ENCODE measurements at regions not wholly inside any gene's neighbourhood (a gene's known extent, or its start where the extent isn't known, plus 50 kb on each side); places are given as distances from the start of the nearest gene placed in this dataset.
"Not testable (repeated sequence)": the region's sequence is repeated elsewhere in the genome, so short reads cannot be mapped to it uniquely, and the experiment has no call there.

DNA sequence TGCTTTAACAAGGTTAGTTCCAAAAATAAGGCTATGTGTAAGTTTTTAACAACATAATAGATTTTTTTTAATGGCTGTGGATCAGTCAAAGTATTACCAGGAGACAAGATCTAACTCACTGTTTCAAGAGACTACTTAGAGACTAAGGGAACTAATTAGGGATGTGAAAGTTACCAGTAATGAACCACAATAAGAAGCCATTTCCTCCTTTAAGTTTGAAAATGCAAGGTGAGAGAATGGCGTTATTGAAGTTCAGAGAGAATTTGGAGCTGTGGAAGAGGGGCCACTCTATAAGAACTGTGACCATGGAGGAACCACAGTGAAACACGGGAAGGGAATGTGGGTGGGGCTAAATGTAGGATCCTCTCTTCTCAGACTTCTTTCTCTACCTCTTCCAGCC is 624.2 kb downstream of the GLUD2 start (continued):
- no peak for TF ChIP-seq ESRRA (IDR thresholded peaks at IDR 0.05; ENCODE audit: low read length)
- TF ChIP-seq RUNX3 (IDR thresholded peaks at IDR 0.05; ENCODE audit: low read length): peak; percentile 16; the same call in 1 of the 2 replicates
- TF ChIP-seq, protein P1, sequence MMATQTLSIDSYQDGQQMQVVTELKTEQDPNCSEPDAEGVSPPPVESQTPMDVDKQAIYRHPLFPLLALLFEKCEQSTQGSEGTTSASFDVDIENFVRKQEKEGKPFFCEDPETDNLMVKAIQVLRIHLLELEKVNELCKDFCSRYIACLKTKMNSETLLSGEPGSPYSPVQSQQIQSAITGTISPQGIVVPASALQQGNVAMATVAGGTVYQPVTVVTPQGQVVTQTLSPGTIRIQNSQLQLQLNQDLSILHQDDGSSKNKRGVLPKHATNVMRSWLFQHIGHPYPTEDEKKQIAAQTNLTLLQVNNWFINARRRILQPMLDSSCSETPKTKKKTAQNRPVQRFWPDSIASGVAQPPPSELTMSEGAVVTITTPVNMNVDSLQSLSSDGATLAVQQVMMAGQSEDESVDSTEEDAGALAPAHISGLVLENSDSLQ (IDR thresholded peaks at IDR 0.05): no peak
- TF ChIP-seq GABPA (IDR thresholded peaks at IDR 0.05; ENCODE audit: low read depth): no peak
- TF ChIP-seq ZNF24 (IDR thresholded peaks at IDR 0.05): peak; percentile 49; the same call in 1 of the 2 replicates

DNA sequence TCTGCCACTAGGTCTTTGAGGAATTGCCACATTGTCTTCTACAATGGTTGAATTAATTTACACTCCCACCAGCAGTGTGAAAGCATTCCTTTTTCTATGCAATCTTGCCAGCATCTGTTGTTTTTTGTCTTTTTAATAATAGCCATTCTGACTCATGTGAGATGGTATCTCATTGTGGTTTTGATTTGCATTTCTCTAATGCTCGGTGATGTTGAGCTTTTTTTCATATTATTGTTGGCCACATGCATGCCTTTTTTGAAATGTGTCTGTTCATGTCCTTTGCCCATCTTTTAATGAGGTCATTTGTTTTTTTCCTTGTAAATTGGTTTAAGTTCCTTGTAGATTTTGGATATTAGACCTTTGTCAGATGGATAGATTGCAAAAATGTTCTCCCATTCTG is 661.8 kb downstream of the GLUD2 start:
- H3K9ac ChIP-seq (ENCODE audit: control insufficient read depth, insufficient read depth, low read length); BruUV-seq (replicated peaks); H3K27me3 ChIP-seq (replicated peaks in 1 of 2; ENCODE audit: control insufficient read depth in 2 of 2, insufficient read depth in 2 of 2, low read length in 1 of 2); in situ Hi-C loops (cut with MboI); H2AFZ ChIP-seq (ENCODE audit: control insufficient read depth, low read depth, low read length); CTCF ChIA-PET; ATAC-seq; DNase-seq (ENCODE audit: low read depth, low spot score); H4K20me1 ChIP-seq (ENCODE audit: control insufficient read depth, insufficient read depth); RAD21 ChIA-PET (ENCODE audit: unreplicated experiment); H3K36me3 ChIP-seq (ENCODE audit: control insufficient read depth in 2 of 2, insufficient read depth in 2 of 2, low read length in 1 of 2); SMC1A ChIA-PET (ENCODE audit: uncharacterized antibody, unreplicated experiment); H3K4me2 ChIP-seq (ENCODE audit: control insufficient read depth, insufficient read depth); H3K4me1 ChIP-seq (ENCODE audit: control insufficient read depth, insufficient read depth, low read length); FAIRE-seq; H3K4me3 ChIP-seq; intact Hi-C loops (cut with micrococcal nuclease; ENCODE audit: unreplicated experiment); H3K9me3 ChIP-seq (replicated peaks; ENCODE audit: control insufficient read depth, insufficient read depth, low read length); POLR2A ChIA-PET; H3K79me2 ChIP-seq (ENCODE audit: control insufficient read depth, insufficient read depth, low read length); H3K27ac ChIP-seq (ENCODE audit: control insufficient read depth, insufficient read depth): not testable (repeated sequence)
- 0% methylated on average over 1 of the region's 1 CpG for WGBS (ENCODE audit: insufficient coverage, insufficient replicate concordance, low lambda C conversion rate, missing lambda C conversion rate)

- 47% methylated on average over 1 of the region's 1 CpG for WGBS (ENCODE audit: insufficient coverage, insufficient replicate concordance, low lambda C conversion rate, missing lambda C conversion rate)
- no peaks in the 10 kb centered on the region for H3K79me2 ChIP-seq (ENCODE audit: control insufficient read depth, insufficient read depth, low read length)
- ChIA-PET POLR2A (no interaction called here), CTCF (no interaction called here), SMC1A (ENCODE audit: uncharacterized antibody, unreplicated experiment) (no interaction called here), RAD21 (ENCODE audit: unreplicated experiment) (no interaction called here)
- no TSS peak for BruUV-seq (replicated peaks)
- in situ Hi-C loops (cut with MboI): no loop called here
- ATAC-seq (no peak), DNase-seq (ENCODE audit: low read depth, low spot score) (no peak), FAIRE-seq (no peak)
- H4K20me1 ChIP-seq (ENCODE audit: control insufficient read depth, insufficient read depth): no peaks in the 10 kb centered on the region
- H3K36me3 ChIP-seq (ENCODE audit: control insufficient read depth in 2 of 2, insufficient read depth in 2 of 2, low read length in 1 of 2): no peaks in the 10 kb centered on the region
- no peak overlapping the region for H3K4me3 ChIP-seq
- H3K27ac ChIP-seq (ENCODE audit: control insufficient read depth, insufficient read depth): no peak overlapping the region
- TF ChIP-seq NRF1 (conservative IDR thresholded peaks at IDR 0.05; ENCODE audit: low read depth, low read length) (no peak), MAX (IDR thresholded peaks at IDR 0.05; ENCODE audit: low read depth, low read length) (no peak)
- TF ChIP-seq, protein P2, sequence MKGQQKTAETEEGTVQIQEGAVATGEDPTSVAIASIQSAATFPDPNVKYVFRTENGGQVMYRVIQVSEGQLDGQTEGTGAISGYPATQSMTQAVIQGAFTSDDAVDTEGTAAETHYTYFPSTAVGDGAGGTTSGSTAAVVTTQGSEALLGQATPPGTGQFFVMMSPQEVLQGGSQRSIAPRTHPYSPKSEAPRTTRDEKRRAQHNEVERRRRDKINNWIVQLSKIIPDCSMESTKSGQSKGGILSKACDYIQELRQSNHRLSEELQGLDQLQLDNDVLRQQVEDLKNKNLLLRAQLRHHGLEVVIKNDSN (IDR thresholded peaks at IDR 0.05; ENCODE audit: borderline replicate concordance, extremely low read length, insufficient read depth, low read depth, low read length): no peak
- no peaks in the 10 kb centered on the region for H3K9me3 ChIP-seq (replicated peaks; ENCODE audit: control insufficient read depth, insufficient read depth, low read length)
- no peak overlapping the region for H2AFZ ChIP-seq (ENCODE audit: control insufficient read depth, low read depth, low read length)
- intact Hi-C loops (cut with micrococcal nuclease; ENCODE audit: unreplicated experiment): no loop called here
- H3K9ac ChIP-seq (ENCODE audit: control insufficient read depth, insufficient read depth, low read length): no peak overlapping the region
- H3K4me1 ChIP-seq (ENCODE audit: control insufficient read depth, insufficient read depth, low read length): no peaks in the 10 kb centered on the region
- no peaks in the 10 kb centered on the region for H3K27me3 ChIP-seq (replicated peaks in 1 of 2; ENCODE audit: control insufficient read depth in 2 of 2, insufficient read depth in 2 of 2, low read length in 1 of 2)
- no peak overlapping the region for H3K4me2 ChIP-seq (ENCODE audit: control insufficient read depth, insufficient read depth)
Measured at GRCh38 chrX:121733514-121733913, 686.1 kb downstream of the GLUD2 start.

Measured in GM12878 (cell line).